ENCODE measurements at regions not wholly inside any gene's neighbourhood (a gene's known extent, or its start where the extent isn't known, plus 50 kb on each side); places are given as distances from the start of the nearest gene placed in this dataset.

DNA sequence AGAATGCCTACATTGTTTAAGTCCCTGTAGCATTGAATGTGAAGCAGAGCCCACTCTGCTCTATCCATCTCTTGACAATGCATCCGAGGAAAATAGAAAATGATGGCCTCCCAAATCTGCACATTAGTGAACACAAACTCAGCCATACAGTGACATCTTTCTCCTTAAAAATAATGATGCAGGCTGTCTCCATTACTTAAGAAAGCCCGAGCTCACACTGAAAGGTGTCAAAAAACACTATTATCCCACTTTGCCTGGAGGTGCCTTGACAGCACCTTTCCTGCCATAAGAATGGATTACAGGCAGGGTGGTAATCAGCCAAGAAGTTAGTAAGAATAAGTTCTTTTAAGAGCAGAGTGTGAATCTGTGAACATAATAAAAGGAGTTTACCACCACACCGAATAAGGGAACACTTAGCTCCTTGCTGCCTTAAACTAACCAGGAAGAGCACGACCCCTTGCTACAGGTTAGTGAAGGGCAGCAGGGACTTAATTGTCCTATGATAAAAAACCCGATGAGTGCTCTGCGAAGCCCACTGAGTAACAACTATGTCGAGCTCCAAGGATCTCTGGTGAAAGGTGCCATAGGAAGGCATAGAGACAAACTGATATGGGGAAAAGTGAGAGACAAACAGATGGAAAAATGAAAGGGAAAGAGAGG is 123.2 kb upstream of the TUSC7 start:
- DNase-seq, result no peak
- Histone ChIP-seq H3K27me3 (replicated peaks in 2 of 5; ENCODE audit: control insufficient read depth in 4 of 5, insufficient read depth in 5 of 5, low read length in 4 of 5) (no peaks in the 10 kb centered on the region), H3K27ac (ENCODE audit: insufficient read depth in 1 of 2, low read depth in 1 of 2, low read length in 2 of 2, poor library complexity in 1 of 2, severe bottlenecking in 2 of 2) (no peak overlapping the region), H3K9me3 (ENCODE audit: control extremely low read depth in 1 of 5, control insufficient read depth in 4 of 5, insufficient read depth in 2 of 5, low read depth in 1 of 5, low read length in 4 of 5) (no peaks in the 10 kb centered on the region), H3K4me3 (ENCODE audit: control insufficient read depth in 1 of 7, extremely low read depth in 1 of 7, insufficient read depth in 4 of 7, low read depth in 2 of 7, low read length in 6 of 7) (no peak overlapping the region), H3K36me3 (ENCODE audit: control insufficient read depth in 4 of 4, insufficient read depth in 4 of 4, low read length in 3 of 4) (no peaks in the 10 kb centered on the region), H3K4me1 (ENCODE audit: control extremely low read depth in 1 of 4, control insufficient read depth in 4 of 4, insufficient read depth in 4 of 4, low read length in 3 of 4) (no peaks in the 10 kb centered on the region)
- 74% methylated on average over 5 of the region's 7 CpGs for WGBS (ENCODE audit: insufficient coverage)
- POLR2A ChIA-PET, result no interaction called here
- CTCF ChIA-PET, result no interaction called here

- POLR2A ChIA-PET, result no interaction called here
- no peaks in the 10 kb centered on the region for H3K9me3 ChIP-seq (ENCODE audit: control extremely low read depth in 1 of 5, control insufficient read depth in 4 of 5, insufficient read depth in 2 of 5, low read depth in 1 of 5, low read length in 4 of 5)
Measured at GRCh38 chr3:116591236-116591635, 118.3 kb upstream of the TUSC7 start.

GRCh38 chr3:116601206-116601605 is 108.4 kb upstream of the TUSC7 start:
- Histone ChIP-seq H3K27ac (ENCODE audit: insufficient read depth in 1 of 2, low read depth in 1 of 2, low read length in 2 of 2, poor library complexity in 1 of 2, severe bottlenecking in 2 of 2) (no peak overlapping the region), H3K4me3 (ENCODE audit: control insufficient read depth in 1 of 7, extremely low read depth in 1 of 7, insufficient read depth in 4 of 7, low read depth in 2 of 7, low read length in 6 of 7) (no peak overlapping the region), H3K9me3 (ENCODE audit: control extremely low read depth in 1 of 5, control insufficient read depth in 4 of 5, insufficient read depth in 2 of 5, low read depth in 1 of 5, low read length in 4 of 5) (no peaks in the 10 kb centered on the region), H3K36me3 (ENCODE audit: control insufficient read depth in 4 of 4, insufficient read depth in 4 of 4, low read length in 3 of 4) (no peaks in the 10 kb centered on the region), H3K27me3 (replicated peaks in 2 of 5; ENCODE audit: control insufficient read depth in 4 of 5, insufficient read depth in 5 of 5, low read length in 4 of 5) (no peaks in the 10 kb centered on the region), H3K4me1 (ENCODE audit: control extremely low read depth in 1 of 4, control insufficient read depth in 4 of 4, insufficient read depth in 4 of 4, low read length in 3 of 4) (no peaks in the 10 kb centered on the region)
- no CpG with 5 or more reads among the region's 2 CpGs for WGBS (ENCODE audit: insufficient coverage)
- ChIA-PET CTCF (no interaction called here), POLR2A (no interaction called here)
- no peak for DNase-seq

More at GRCh38 chr3:116591236-116591635, 118.3 kb upstream of the TUSC7 start:
- Histone ChIP-seq H3K36me3 (ENCODE audit: control insufficient read depth in 4 of 4, insufficient read depth in 4 of 4, low read length in 3 of 4) (no peaks in the 10 kb centered on the region), H3K27ac (ENCODE audit: insufficient read depth in 1 of 2, low read depth in 1 of 2, low read length in 2 of 2, poor library complexity in 1 of 2, severe bottlenecking in 2 of 2) (no peak overlapping the region), H3K4me3 (ENCODE audit: control insufficient read depth in 1 of 7, extremely low read depth in 1 of 7, insufficient read depth in 4 of 7, low read depth in 2 of 7, low read length in 6 of 7) (no peak overlapping the region), H3K4me1 (ENCODE audit: control extremely low read depth in 1 of 4, control insufficient read depth in 4 of 4, insufficient read depth in 4 of 4, low read length in 3 of 4) (no peaks in the 10 kb centered on the region), H3K27me3 (replicated peaks in 2 of 5; ENCODE audit: control insufficient read depth in 4 of 5, insufficient read depth in 5 of 5, low read length in 4 of 5) (no peaks in the 10 kb centered on the region)
- no peak for DNase-seq
- 68% methylated on average over 2 of the region's 3 CpGs for WGBS (ENCODE audit: insufficient coverage)
- CTCF ChIA-PET, result no interaction called here

DNA sequence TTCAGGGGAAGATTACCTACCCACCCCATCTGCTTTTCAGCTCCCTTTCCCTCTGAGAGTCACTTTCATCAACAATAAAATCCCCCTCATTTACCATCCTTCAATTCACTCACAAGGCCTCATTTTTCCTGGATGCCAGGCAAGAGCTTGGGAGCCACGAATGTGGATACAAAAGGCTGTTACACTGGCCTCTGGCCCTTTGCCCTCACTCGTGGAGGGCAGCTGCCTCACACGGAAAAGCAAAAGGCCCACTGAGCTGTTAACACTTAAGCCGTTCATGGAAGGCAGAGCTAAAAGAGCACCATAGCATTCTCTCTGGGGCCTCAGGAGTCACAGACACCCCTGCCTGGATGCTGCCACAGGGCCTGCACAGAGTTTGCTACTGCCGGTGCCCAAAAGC is 102.4 kb upstream of the TUSC7 start:
- no peaks in the 10 kb centered on the region for H3K27me3 ChIP-seq (replicated peaks in 2 of 5; ENCODE audit: control insufficient read depth in 4 of 5, insufficient read depth in 5 of 5, low read length in 4 of 5)
- no peak overlapping the region for H3K4me3 ChIP-seq (ENCODE audit: control insufficient read depth in 1 of 7, extremely low read depth in 1 of 7, insufficient read depth in 4 of 7, low read depth in 2 of 7, low read length in 6 of 7)
- H3K4me1 ChIP-seq (ENCODE audit: control extremely low read depth in 1 of 4, control insufficient read depth in 4 of 4, insufficient read depth in 4 of 4, low read length in 3 of 4), result no peaks in the 10 kb centered on the region
- ChIA-PET POLR2A (no interaction called here), CTCF (no interaction called here)
- no peak overlapping the region for H3K27ac ChIP-seq (ENCODE audit: insufficient read depth in 1 of 2, low read depth in 1 of 2, low read length in 2 of 2, poor library complexity in 1 of 2, severe bottlenecking in 2 of 2)
- whole genome bisulfite sequencing (ENCODE audit: insufficient coverage), result 92% methylated on average over 5 of the region's 5 CpGs
- DNase-seq, result no peak
- H3K36me3 ChIP-seq (ENCODE audit: control insufficient read depth in 4 of 4, insufficient read depth in 4 of 4, low read length in 3 of 4), result no peaks in the 10 kb centered on the region
- peaks cover 0 to 4% (median 0%) of the 10 kb centered on the region in 5 experiments for H3K9me3 ChIP-seq (ENCODE audit: control extremely low read depth in 1 of 5, control insufficient read depth in 4 of 5, insufficient read depth in 2 of 5, low read depth in 1 of 5, low read length in 4 of 5)

GRCh38 chr3:116610124-116610523 is 99.5 kb upstream of the TUSC7 start:
- no peak for DNase-seq
- Histone ChIP-seq H3K4me3 (ENCODE audit: control insufficient read depth in 1 of 7, extremely low read depth in 1 of 7, insufficient read depth in 4 of 7, low read depth in 2 of 7, low read length in 6 of 7) (no peak overlapping the region), H3K27ac (ENCODE audit: insufficient read depth in 1 of 2, low read depth in 1 of 2, low read length in 2 of 2, poor library complexity in 1 of 2, severe bottlenecking in 2 of 2) (no peak overlapping the region), H3K36me3 (ENCODE audit: control insufficient read depth in 4 of 4, insufficient read depth in 4 of 4, low read length in 3 of 4) (no peaks in the 10 kb centered on the region), H3K9me3 (ENCODE audit: control extremely low read depth in 1 of 5, control insufficient read depth in 4 of 5, insufficient read depth in 2 of 5, low read depth in 1 of 5, low read length in 4 of 5) (peaks cover 0 to 4% (median 0%) of the 10 kb centered on the region in 5 experiments), H3K27me3 (replicated peaks in 2 of 5; ENCODE audit: control insufficient read depth in 4 of 5, insufficient read depth in 5 of 5, low read length in 4 of 5) (no peaks in the 10 kb centered on the region), H3K4me1 (ENCODE audit: control extremely low read depth in 1 of 4, control insufficient read depth in 4 of 4, insufficient read depth in 4 of 4, low read length in 3 of 4) (no peaks in the 10 kb centered on the region)
- CTCF ChIA-PET, result no interaction called here
- no CpG with 5 or more reads among the region's 3 CpGs for WGBS (ENCODE audit: insufficient coverage)
- POLR2A ChIA-PET, result no interaction called here

DNA sequence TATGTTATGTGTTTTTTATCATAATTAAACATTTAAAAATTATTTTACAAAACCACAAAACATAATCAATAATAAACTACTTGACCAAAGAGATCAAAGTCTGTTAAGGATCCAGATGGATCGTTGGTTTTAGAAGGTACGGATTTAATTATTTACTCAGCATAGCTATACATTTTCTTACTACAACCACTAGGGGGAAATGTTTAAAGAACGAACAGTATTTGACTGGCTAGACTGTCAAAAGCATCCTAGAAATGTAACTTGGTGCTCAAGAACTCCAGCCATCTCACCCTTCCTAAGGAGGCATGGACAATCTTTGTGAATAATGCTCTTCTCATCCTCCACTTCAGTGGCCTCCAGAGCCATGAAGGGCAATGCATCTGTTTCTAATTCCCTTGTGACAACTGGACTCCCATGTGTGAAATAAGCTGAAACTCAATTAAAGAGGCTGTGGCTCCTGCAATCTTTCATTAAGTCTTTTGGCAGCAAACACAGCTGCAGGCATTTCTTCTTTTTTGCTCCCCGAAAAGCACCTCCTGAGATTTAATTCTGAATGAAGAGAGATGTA is 94.7 kb upstream of the TUSC7 start:
- no peaks in the 10 kb centered on the region for H3K4me1 ChIP-seq (ENCODE audit: control extremely low read depth in 1 of 4, control insufficient read depth in 4 of 4, insufficient read depth in 4 of 4, low read length in 3 of 4)
- CTCF ChIA-PET, result interaction anchor here (0.7 kb wide), 1 partner anchor 19 kb away, joined by 3 read pairs; no protein-coding TSS in a partner anchor
- WGBS (ENCODE audit: insufficient coverage), result 50% methylated on average over 2 of the region's 4 CpGs

GRCh38 chr3:116618138-116618537 is 91.4 kb upstream of the TUSC7 start:
- H3K27ac ChIP-seq (ENCODE audit: insufficient read depth in 1 of 2, low read depth in 1 of 2, low read length in 2 of 2, poor library complexity in 1 of 2, severe bottlenecking in 2 of 2), result no peak overlapping the region
- 88% methylated on average over 1 of the region's 2 CpGs for WGBS (ENCODE audit: insufficient coverage)
- H3K36me3 ChIP-seq (ENCODE audit: control insufficient read depth in 4 of 4, insufficient read depth in 4 of 4, low read length in 3 of 4), result no peaks in the 10 kb centered on the region
- POLR2A ChIA-PET, result no interaction called here
- no peaks in the 10 kb centered on the region for H3K4me1 ChIP-seq (ENCODE audit: control extremely low read depth in 1 of 4, control insufficient read depth in 4 of 4, insufficient read depth in 4 of 4, low read length in 3 of 4)
- H3K4me3 ChIP-seq (ENCODE audit: control insufficient read depth in 1 of 7, extremely low read depth in 1 of 7, insufficient read depth in 4 of 7, low read depth in 2 of 7, low read length in 6 of 7), result no peak overlapping the region
- no peaks in the 10 kb centered on the region for H3K9me3 ChIP-seq (ENCODE audit: control extremely low read depth in 1 of 5, control insufficient read depth in 4 of 5, insufficient read depth in 2 of 5, low read depth in 1 of 5, low read length in 4 of 5)
- no peak for DNase-seq
- no peaks in the 10 kb centered on the region for H3K27me3 ChIP-seq (replicated peaks in 2 of 5; ENCODE audit: control insufficient read depth in 4 of 5, insufficient read depth in 5 of 5, low read length in 4 of 5)
- CTCF ChIA-PET, result no interaction called here

More for the DNA sequence above, 94.7 kb upstream of the TUSC7 start:
- Histone ChIP-seq H3K4me3 (ENCODE audit: control insufficient read depth in 1 of 7, extremely low read depth in 1 of 7, insufficient read depth in 4 of 7, low read depth in 2 of 7, low read length in 6 of 7) (no peak overlapping the region), H3K9me3 (ENCODE audit: control extremely low read depth in 1 of 5, control insufficient read depth in 4 of 5, insufficient read depth in 2 of 5, low read depth in 1 of 5, low read length in 4 of 5) (no peaks in the 10 kb centered on the region), H3K27ac (ENCODE audit: insufficient read depth in 1 of 2, low read depth in 1 of 2, low read length in 2 of 2, poor library complexity in 1 of 2, severe bottlenecking in 2 of 2) (no peak overlapping the region), H3K36me3 (ENCODE audit: control insufficient read depth in 4 of 4, insufficient read depth in 4 of 4, low read length in 3 of 4) (no peaks in the 10 kb centered on the region), H3K27me3 (replicated peaks in 2 of 5; ENCODE audit: control insufficient read depth in 4 of 5, insufficient read depth in 5 of 5, low read length in 4 of 5) (no peaks in the 10 kb centered on the region)
- POLR2A ChIA-PET, result no interaction called here
- DNase-seq, result peak in 1 of 3 donors; percentile 1

All from common myeloid progenitor, CD34-positive (primary cell).